CD14-positive monocyte (primary cell): ENCODE measurements at regions not wholly inside any gene's neighbourhood (a gene's known extent, or its start where the extent isn't known, plus 50 kb on each side); places are given as distances from the start of the nearest gene placed in this dataset.

Experiments used
- DNase-seq, 3 donors: peaks; one replicate each; pipeline ENCODE4 v3.0.0-alpha.2; 2011 to 2022
- H2AFZ ChIP-seq: 2 replicates; pipeline ENCODE4 v1.6.0; 2012; ENCODE audit warnings: mild to moderate bottlenecking, low read depth, low read length, inconsistent platforms; ENCODE audit not compliant: insufficient read depth, poor library complexity, severe bottlenecking
- H3K27ac ChIP-seq, 2 donors: 1 replicate in 1 of 2; 2 replicates in 1 of 2; pipeline ENCODE4 v1.5.1; 2012 to 2013; ENCODE audit warnings: low read length in 2 of 2, control low read depth in 1 of 2, inconsistent platforms in 1 of 2, low read depth in 1 of 2, mild to moderate bottlenecking in 1 of 2
- H3K27me3 ChIP-seq, 2 donors: one replicate each; pipeline versions ENCODE4 v1.6.0 to v1.6.1; 2011 to 2013; ENCODE audit warnings: low read length in 2 of 2; ENCODE audit not compliant: control insufficient read depth in 2 of 2, insufficient read depth in 2 of 2
- H3K36me3 ChIP-seq, 2 donors: replicated peaks in 1 of 2; 1 replicate in 1 of 2; 2 replicates in 1 of 2; pipeline versions ENCODE4 v1.5.1 to v1.6.1; 2012 to 2013; ENCODE audit warnings: low read length in 2 of 2, control low read depth in 1 of 2, inconsistent platforms in 1 of 2, mild to moderate bottlenecking in 1 of 2; ENCODE audit not compliant: insufficient read depth in 2 of 2, control insufficient read depth in 1 of 2
- H3K4me1 ChIP-seq, 2 donors: 1 replicate in 1 of 2; 2 replicates in 1 of 2; pipeline versions ENCODE4 v1.5.1 to v1.6.1; 2012 to 2013; ENCODE audit warnings: low read length in 2 of 2, control low read depth in 1 of 2, inconsistent platforms in 1 of 2, mild to moderate bottlenecking in 1 of 2, moderate library complexity in 1 of 2; ENCODE audit not compliant: insufficient read depth in 2 of 2, control insufficient read depth in 1 of 2
- H3K4me2 ChIP-seq: replicated peaks from 2 replicates; pipeline ENCODE3; 2012; ENCODE audit warnings: low read length, moderate library complexity, mild to moderate bottlenecking; ENCODE audit not compliant: poor library complexity, severe bottlenecking; ENCODE audit errors: extremely low read depth
- H3K4me3 ChIP-seq, 3 experiments: fragments of 200-600 bp in 1 of 3; sonication (generic) in 1 of 3; replicated peaks in 1 of 3; 1 replicate in 2 of 3; 2 replicates in 1 of 3; pipeline ENCODE4 v1.5.1; 2011 to 2013; ENCODE audit warnings: low read length in 3 of 3, mild to moderate bottlenecking in 3 of 3, control low read depth in 2 of 3, low read depth in 2 of 3, inconsistent platforms in 1 of 3, moderate library complexity in 1 of 3
- H3K79me2 ChIP-seq: 2 replicates; pipeline ENCODE4 v1.6.0; 2012; ENCODE audit warnings: mild to moderate bottlenecking, control low read depth, inconsistent platforms, low read length, moderate library complexity; ENCODE audit not compliant: insufficient read depth
- H3K9ac ChIP-seq: 2 replicates; pipeline ENCODE4 v1.6.0; 2017; ENCODE audit warnings: low read length, mild to moderate bottlenecking; ENCODE audit not compliant: insufficient read depth, poor library complexity, severe bottlenecking
- H3K9me3 ChIP-seq, 2 donors: replicated peaks in 1 of 2; 1 replicate in 1 of 2; 2 replicates in 1 of 2; pipeline versions ENCODE4 v1.5.1 to v1.6.1; 2012 to 2013; ENCODE audit warnings: low read length in 2 of 2, control low read depth in 1 of 2; ENCODE audit not compliant: control insufficient read depth in 1 of 2, insufficient read depth in 1 of 2
- H4K20me1 ChIP-seq: 2 replicates; pipeline ENCODE4 v1.6.0; 2012; ENCODE audit warnings: mild to moderate bottlenecking, low read length, control low read depth, moderate library complexity; ENCODE audit not compliant: insufficient read depth
- H3K27ac Mint-ChIP-seq, 7 donors: one replicate each; pipeline ENCODE4 v1.8.0; 2020; ENCODE audit warnings: mild to moderate bottlenecking in 7 of 7, mixed read lengths in 7 of 7, moderate library complexity in 6 of 7, inconsistent platforms in 2 of 7
- H3K27me3 Mint-ChIP-seq, 3 donors: one replicate each; pipeline ENCODE4 v1.8.0; 2021 to 2022; ENCODE audit warnings: low read depth in 3 of 3, mild to moderate bottlenecking in 3 of 3, mixed read lengths in 3 of 3, moderate library complexity in 3 of 3, inconsistent platforms in 1 of 3
- H3K36me3 Mint-ChIP-seq, 2 donors: one replicate each; pipeline ENCODE4 v1.8.0; 2020; ENCODE audit warnings: mixed read lengths in 2 of 2, inconsistent platforms in 1 of 2, mild to moderate bottlenecking in 1 of 2
- H3K4me1 Mint-ChIP-seq: one replicate; pipeline ENCODE4 v1.8.0; 2020; ENCODE audit warnings: mild to moderate bottlenecking, mixed read lengths
- H3K4me3 Mint-ChIP-seq, 2 donors: one replicate each; pipeline ENCODE4 v1.8.0; 2020; ENCODE audit warnings: mild to moderate bottlenecking in 2 of 2, mixed read lengths in 2 of 2, moderate library complexity in 1 of 2
- H3K9me3 Mint-ChIP-seq, 7 donors: one replicate each; pipeline ENCODE4 v1.8.0; 2020 to 2022; ENCODE audit warnings: mixed read lengths in 7 of 7, mild to moderate bottlenecking in 6 of 7, moderate library complexity in 6 of 7, inconsistent platforms in 2 of 7
- CTCF ChIP-seq: fragments of 200-600 bp; IDR thresholded peaks from one replicate; pipeline ENCODE4 v1.8.0; 2022; ENCODE audit warnings: antibody characterized with exemption, mild to moderate bottlenecking
- WGBS: methylation state at CpG from one replicate; pipeline ENCODE4 v1.1.5; 2013; ENCODE audit warnings: missing lambda C conversion rate; ENCODE audit not compliant: insufficient coverage; 5-methylcytosine and 5-hydroxymethylcytosine counted together
- intact Hi-C, 2 donors: fragments of 100-400 bp; cut with micrococcal nuclease; formaldehyde crosslinking; loops; one replicate each; pipeline versions ENCODE4 v1.15.0 to v1.15.1; 2023

- H3K36me3 Mint-ChIP-seq: no peaks in the 10 kb centered on the region
- H3K27ac Mint-ChIP-seq: no peak overlapping the region
- no peaks in the 10 kb centered on the region for H3K4me1 Mint-ChIP-seq
- no peak for TF ChIP-seq CTCF
- 86% methylated on average over 1 of the region's 2 CpGs for WGBS
- no peak overlapping the region for H3K4me2 ChIP-seq
- no peaks in the 10 kb centered on the region for H3K27me3 Mint-ChIP-seq
- H3K27me3 ChIP-seq: no peaks in the 10 kb centered on the region
- H3K4me3 ChIP-seq: no peak overlapping the region
- H3K9me3 Mint-ChIP-seq: peaks cover 0 to 1% (median 0%) of the 10 kb centered on the region in 7 donors
- H3K4me1 ChIP-seq: no peaks in the 10 kb centered on the region
- H3K9ac ChIP-seq: no peak overlapping the region
- no peaks in the 10 kb centered on the region for H3K36me3 ChIP-seq
- DNase-seq: no peak
- no peak overlapping the region for H3K27ac ChIP-seq
- no peak overlapping the region for H3K4me3 Mint-ChIP-seq
- H2AFZ ChIP-seq: no peak overlapping the region
- no peaks in the 10 kb centered on the region for H3K9me3 ChIP-seq
- intact Hi-C loops: no loop called here
- no peaks in the 10 kb centered on the region for H4K20me1 ChIP-seq
- H3K79me2 ChIP-seq: no peaks in the 10 kb centered on the region
These were observed 501.9 kb downstream of the GABRG1 start for GRCh38 chr4:45621971-45622370.

GRCh38 chr4:45620808-45621207, 503.0 kb downstream of the GABRG1 start:
- Mint-ChIP-seq H3K36me3 (no peaks in the 10 kb centered on the region), H3K4me3 (no peak overlapping the region), H3K9me3 (no peaks in the 10 kb centered on the region), H3K4me1 (no peaks in the 10 kb centered on the region), H3K27me3 (no peaks in the 10 kb centered on the region), H3K27ac (no peak overlapping the region)
- Histone ChIP-seq H2AFZ (no peak overlapping the region), H3K4me1 (no peaks in the 10 kb centered on the region), H3K36me3 (no peaks in the 10 kb centered on the region), H3K27ac (no peak overlapping the region), H3K27me3 (no peaks in the 10 kb centered on the region), H3K79me2 (no peaks in the 10 kb centered on the region), H3K9me3 (no peaks in the 10 kb centered on the region), H3K4me3 (no peak overlapping the region), H3K9ac (no peak overlapping the region), H4K20me1 (no peaks in the 10 kb centered on the region), H3K4me2 (no peak overlapping the region)
- DNase-seq: no peak
- 100% methylated on average over 1 of the region's 1 CpG for WGBS
- intact Hi-C loops: no loop called here
- no peak for TF ChIP-seq CTCF
